ENCODE measurements at regions not wholly inside any gene's neighbourhood (a gene's known extent, or its start where the extent isn't known, plus 50 kb on each side); places are given as distances from the start of the nearest gene placed in this dataset.

- TF ChIP-seq CTCF (IDR thresholded peaks at IDR 0.05) = no peak
- no peak for TF ChIP-seq POLR2AphosphoS5 (IDR thresholded peaks at IDR 0.05; ENCODE audit: low read depth, low read length)
- TF ChIP-seq, protein P1, sequence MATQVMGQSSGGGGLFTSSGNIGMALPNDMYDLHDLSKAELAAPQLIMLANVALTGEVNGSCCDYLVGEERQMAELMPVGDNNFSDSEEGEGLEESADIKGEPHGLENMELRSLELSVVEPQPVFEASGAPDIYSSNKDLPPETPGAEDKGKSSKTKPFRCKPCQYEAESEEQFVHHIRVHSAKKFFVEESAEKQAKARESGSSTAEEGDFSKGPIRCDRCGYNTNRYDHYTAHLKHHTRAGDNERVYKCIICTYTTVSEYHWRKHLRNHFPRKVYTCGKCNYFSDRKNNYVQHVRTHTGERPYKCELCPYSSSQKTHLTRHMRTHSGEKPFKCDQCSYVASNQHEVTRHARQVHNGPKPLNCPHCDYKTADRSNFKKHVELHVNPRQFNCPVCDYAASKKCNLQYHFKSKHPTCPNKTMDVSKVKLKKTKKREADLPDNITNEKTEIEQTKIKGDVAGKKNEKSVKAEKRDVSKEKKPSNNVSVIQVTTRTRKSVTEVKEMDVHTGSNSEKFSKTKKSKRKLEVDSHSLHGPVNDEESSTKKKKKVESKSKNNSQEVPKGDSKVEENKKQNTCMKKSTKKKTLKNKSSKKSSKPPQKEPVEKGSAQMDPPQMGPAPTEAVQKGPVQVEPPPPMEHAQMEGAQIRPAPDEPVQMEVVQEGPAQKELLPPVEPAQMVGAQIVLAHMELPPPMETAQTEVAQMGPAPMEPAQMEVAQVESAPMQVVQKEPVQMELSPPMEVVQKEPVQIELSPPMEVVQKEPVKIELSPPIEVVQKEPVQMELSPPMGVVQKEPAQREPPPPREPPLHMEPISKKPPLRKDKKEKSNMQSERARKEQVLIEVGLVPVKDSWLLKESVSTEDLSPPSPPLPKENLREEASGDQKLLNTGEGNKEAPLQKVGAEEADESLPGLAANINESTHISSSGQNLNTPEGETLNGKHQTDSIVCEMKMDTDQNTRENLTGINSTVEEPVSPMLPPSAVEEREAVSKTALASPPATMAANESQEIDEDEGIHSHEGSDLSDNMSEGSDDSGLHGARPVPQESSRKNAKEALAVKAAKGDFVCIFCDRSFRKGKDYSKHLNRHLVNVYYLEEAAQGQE (IDR thresholded peaks at IDR 0.05; ENCODE audit: insufficient read depth in 1 of 2, low read depth in 2 of 2, low read length in 1 of 2) = no peak
Measured at GRCh38 chr4:117550085-117550484, 464.7 kb upstream of the TRAM1L1 start.
